Endothelial cell of umbilical vein (primary cell): ENCODE measurements at regions not wholly inside any gene's neighbourhood (a gene's known extent, or its start where the extent isn't known, plus 50 kb on each side); places are given as distances from the start of the nearest gene placed in this dataset.

Experiments
- BruUV-seq: library from RNA; stranded (reverse); fragments of 400-500 nt; replicated peaks from 2 replicates; lab custom pipeline; 2021; lab: Mats Ljungman, UMichigan
- CTCF ChIA-PET: fragments of 300-600, 350-600 bp; sonication (Branson Sonifier 250); formaldehyde crosslinking; loops from one replicate; lab custom pipeline; 2021; ENCODE audit warnings: antibody characterized with exemption, inconsistent platforms; lab: Charles Lee
- POLR2A ChIA-PET: fragments of 300-600, 350-600 bp; sonication (Branson Sonifier 250); formaldehyde crosslinking; loops from one replicate; lab custom pipeline; 2021; ENCODE audit warnings: antibody characterized with exemption, inconsistent platforms; lab: Charles Lee
- DNase-seq: peaks from one replicate; pipeline ENCODE4 v3.0.0-alpha.2; 2011; ENCODE audit warnings: low read depth, low spot score
- FAIRE-seq: peaks from 2 replicates; lab custom pipeline; 2011; peaks lifted over from hg19 to GRCh38; lab: Jason Lieb, UNC
- H2AFZ ChIP-seq: 2 replicates; pipeline ENCODE4 v1.6.0; 2012; ENCODE audit warnings: low read depth, low read length, control low read depth, inconsistent platforms
- H3K27ac ChIP-seq: 2 replicates; pipeline ENCODE4 v1.5.1; 2011; ENCODE audit warnings: low read depth, mild to moderate bottlenecking, control low read depth, low read length, moderate library complexity; ENCODE audit not compliant: insufficient read depth
- H3K27me3 ChIP-seq, 2 experiments: 2 replicates each; pipeline versions ENCODE4 v1.6.0 to v1.6.1; 2011; ENCODE audit warnings: low read length in 2 of 2, mixed read lengths in 1 of 2; ENCODE audit not compliant: control insufficient read depth in 2 of 2, insufficient read depth in 2 of 2
- H3K36me3 ChIP-seq, 2 experiments: 2 replicates in 1 of 2; 3 replicates in 1 of 2; pipeline ENCODE4 v1.5.1; 2011; ENCODE audit warnings: low read length in 2 of 2, mild to moderate bottlenecking in 1 of 2, moderate library complexity in 1 of 2; ENCODE audit not compliant: control insufficient read depth in 2 of 2, insufficient read depth in 2 of 2; ENCODE audit errors: extremely low read depth in 1 of 2
- H3K4me1 ChIP-seq: 3 replicates; pipeline ENCODE4 v1.5.1; 2011; ENCODE audit warnings: mild to moderate bottlenecking, low read length; ENCODE audit not compliant: control insufficient read depth, insufficient read depth; ENCODE audit errors: extremely low read depth
- H3K4me2 ChIP-seq: 2 replicates; pipeline ENCODE4 v1.6.1; 2011; ENCODE audit warnings: low read length, control low read depth, mixed read lengths; ENCODE audit not compliant: insufficient read depth
- H3K4me3 ChIP-seq, 3 experiments: fragments of 200-600 bp in 1 of 3; sonication (generic), shearing (Covaris generic) in 1 of 3; replicated peaks in 1 of 3; 2 replicates each; pipeline ENCODE4 v1.5.1; 2011 to 2016; ENCODE audit warnings: control low read depth in 3 of 3, low read length in 3 of 3, mild to moderate bottlenecking in 2 of 3, inconsistent platforms in 1 of 3, low read depth in 1 of 3, moderate library complexity in 1 of 3; ENCODE audit not compliant: insufficient read depth in 1 of 3
- H3K79me2 ChIP-seq: 2 replicates; pipeline ENCODE4 v1.6.0; 2012; ENCODE audit warnings: low read length, inconsistent platforms; ENCODE audit not compliant: control insufficient read depth, insufficient read depth
- H3K9ac ChIP-seq: replicated peaks from 2 replicates; pipeline ENCODE3; 2011; ENCODE audit warnings: low read length, control low read depth; ENCODE audit not compliant: insufficient read depth; ENCODE audit errors: extremely low read depth
- H3K9me1 ChIP-seq: replicated peaks from 3 replicates; pipeline ENCODE4 v1.6.0; 2011; ENCODE audit warnings: mild to moderate bottlenecking, low read length; ENCODE audit not compliant: control insufficient read depth, insufficient read depth; ENCODE audit errors: extremely low read depth
- H3K9me3 ChIP-seq: replicated peaks from 2 replicates; pipeline ENCODE4 v1.5.1; 2012; ENCODE audit warnings: low read length, inconsistent platforms; ENCODE audit not compliant: control insufficient read depth, insufficient read depth
- H4K20me1 ChIP-seq: replicated peaks from 2 replicates; pipeline ENCODE3; 2011; ENCODE audit warnings: mild to moderate bottlenecking, low read length; ENCODE audit not compliant: control insufficient read depth, insufficient read depth; ENCODE audit errors: extremely low read depth
- CTCF ChIP-seq, 2 donors: IDR thresholded peaks; 1 replicate in 1 of 2; 2 replicates in 1 of 2; pipeline ENCODE4 v1.5.1; 2011; ENCODE audit warnings: low read length in 2 of 2, mild to moderate bottlenecking in 2 of 2, moderate library complexity in 2 of 2, control low read depth in 1 of 2, inconsistent platforms in 1 of 2, low read depth in 1 of 2; ENCODE audit not compliant: insufficient read depth in 1 of 2; ENCODE audit errors: extremely low read depth in 1 of 2
- EZH2 ChIP-seq: IDR thresholded peaks from 2 replicates; pipeline ENCODE4 v1.6.1; 2012; ENCODE audit warnings: borderline replicate concordance, low read depth, mild to moderate bottlenecking, moderate library complexity, low read length, inconsistent platforms; ENCODE audit not compliant: severe bottlenecking
- FOS ChIP-seq: IDR thresholded peaks from 2 replicates; pipeline ENCODE4 v1.6.1; 2011; ENCODE audit warnings: mild to moderate bottlenecking, low read length, moderate library complexity, borderline replicate concordance; ENCODE audit not compliant: insufficient read depth
- GATA2 ChIP-seq: IDR thresholded peaks from 2 replicates; pipeline ENCODE4 v1.7.0; 2011; ENCODE audit warnings: low read depth, mild to moderate bottlenecking, moderate library complexity, mixed read lengths, low read length; ENCODE audit not compliant: insufficient read length, insufficient read depth
- JUN ChIP-seq: IDR thresholded peaks from 2 replicates; pipeline ENCODE4 v1.6.1; 2011; ENCODE audit warnings: borderline replicate concordance, low read depth; ENCODE audit not compliant: insufficient read length, insufficient read depth
- MAX ChIP-seq: IDR thresholded peaks from 2 replicates; pipeline ENCODE4 v1.6.1; 2011; ENCODE audit not compliant: insufficient read depth, insufficient read length
- MYC ChIP-seq: IDR thresholded peaks from one replicate; pipeline ENCODE4 v1.6.1; 2011; ENCODE audit warnings: mild to moderate bottlenecking, low read depth, low read length
- POLR2A ChIP-seq: IDR thresholded peaks from 2 replicates; pipeline ENCODE4 v1.6.1; 2012; ENCODE audit warnings: low read depth, mild to moderate bottlenecking, control low read depth, low read length
- POLR2AphosphoS5 ChIP-seq: IDR thresholded peaks from 2 replicates; pipeline ENCODE4 v1.6.1; 2012; ENCODE audit warnings: low read depth, mild to moderate bottlenecking, control low read depth, low read length, moderate library complexity; ENCODE audit not compliant: insufficient read depth
- dilution Hi-C: fragments of 300-500 bp; cut with MboI; formaldehyde crosslinking; loops from one replicate; pipeline ENCODE4 v1.15.0; 2019; ENCODE audit warnings: low sequenced_read_pairs; ENCODE audit not compliant: extremely low pct_ligation_motif_present
- intact Hi-C: fragments of 100-400 bp; cut with micrococcal nuclease; formaldehyde crosslinking; loops from one replicate; pipeline ENCODE4 v1.10.0; 2022

DNA sequence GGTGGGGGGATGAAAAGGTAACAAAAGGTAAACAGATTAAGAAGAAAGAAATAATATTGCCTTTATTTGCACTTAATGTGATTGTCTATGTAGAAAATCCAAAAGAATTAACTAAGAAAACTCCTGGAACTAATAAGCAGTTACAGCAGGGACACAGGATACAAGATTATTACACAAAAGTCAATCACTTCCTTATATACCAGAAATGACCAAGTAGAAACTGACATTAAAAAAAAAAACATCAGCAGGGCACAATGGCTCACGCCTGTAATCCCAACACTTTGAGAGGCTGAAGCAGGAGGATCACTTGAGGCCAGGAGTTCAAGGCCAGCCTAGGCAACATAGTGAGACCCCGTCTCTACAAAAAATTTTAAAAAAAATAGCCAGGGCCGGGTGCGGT is 123.2 kb upstream of the RIPOR2 start:
- Histone ChIP-seq H4K20me1 (no peaks in the 10 kb centered on the region), H3K4me3 (no peak overlapping the region), H2AFZ (no peak overlapping the region), H3K9me1 (no peaks in the 10 kb centered on the region), H3K9ac (no peak overlapping the region), H3K4me2 (no peak overlapping the region), H3K79me2 (no peaks in the 10 kb centered on the region), H3K27me3 (no peaks in the 10 kb centered on the region), H3K36me3 (no peaks in the 10 kb centered on the region), H3K27ac (no peak overlapping the region), H3K4me1 (peaks cover 5% of the 10 kb centered on the region), H3K9me3 (no peaks in the 10 kb centered on the region)
- dilution Hi-C loops (no loop called here), intact Hi-C loops (no loop called here)
- POLR2A ChIA-PET, result no interaction called here
- TF ChIP-seq POLR2AphosphoS5 (no peak), EZH2 (no peak), GATA2 (no peak), MAX (no peak), CTCF (IDR thresholded peaks at IDR 0.05; ENCODE audit: extremely low read depth in 1 of 2, insufficient read depth in 1 of 2, low read depth in 1 of 2, low read length in 2 of 2) (no peak), FOS (no peak), MYC (no peak), POLR2A (no peak), JUN (no peak)
- FAIRE-seq (no peak), DNase-seq (no peak)
- CTCF ChIA-PET, result no interaction called here
- BruUV-seq, result no TSS peak
